ENCODE measurements at regions not wholly inside any gene's neighbourhood (a gene's known extent, or its start where the extent isn't known, plus 50 kb on each side); places are given as distances from the start of the nearest gene placed in this dataset.

DNA sequence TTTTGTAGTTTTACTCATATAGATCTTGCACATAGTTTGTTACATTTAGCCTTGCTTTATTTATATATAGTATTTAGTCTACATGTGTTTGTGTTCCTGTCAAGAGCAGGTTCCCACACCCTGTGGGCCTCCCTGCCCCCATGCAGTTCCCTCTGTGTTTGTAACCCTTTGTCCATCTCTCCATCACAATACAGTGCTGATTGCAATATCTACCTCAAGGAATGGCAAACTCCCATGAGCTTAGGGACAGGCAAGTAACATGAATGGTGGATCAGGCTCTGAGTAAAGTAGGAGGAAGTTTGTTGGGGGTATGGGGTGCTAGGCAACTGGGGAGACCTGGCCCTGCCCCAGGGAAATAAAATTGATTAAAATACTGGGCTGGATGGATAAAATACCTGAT lies 151.9 kb upstream of the MYL2 start:
- TF ChIP-seq CTCF (IDR thresholded peaks at IDR 0.05; ENCODE audit: control extremely low read depth, extremely low read depth, low read depth, missing control alignments): no peak
- CTCF ChIA-PET: no interaction called here
- no peak for DNase-seq (ENCODE audit: extremely low spot score)
- POLR2A ChIA-PET: no interaction called here

GRCh38 chr12:111069886-111070285 lies 149.5 kb upstream of the MYL2 start:
- ChIA-PET CTCF (interaction anchor here (1.0 kb wide), 1 partner anchor 8 kb away, joined by 3 read pairs; no protein-coding TSS in a partner anchor), POLR2A (no interaction called here)
- TF ChIP-seq CTCF (IDR thresholded peaks at IDR 0.05; ENCODE audit: control extremely low read depth, extremely low read depth, low read depth, missing control alignments): no peak
- no peak for DNase-seq (ENCODE audit: extremely low spot score)

- DNase-seq (ENCODE audit: extremely low spot score): no peak
- POLR2A ChIA-PET: no interaction called here
- no peak for TF ChIP-seq CTCF (IDR thresholded peaks at IDR 0.05; ENCODE audit: control extremely low read depth, extremely low read depth, low read depth, missing control alignments)
- CTCF ChIA-PET: no interaction called here
Measured at GRCh38 chr12:111068290-111068689, 147.9 kb upstream of the MYL2 start.

- CTCF ChIA-PET: no interaction called here
- no peak for DNase-seq (ENCODE audit: extremely low spot score)
- no peak for TF ChIP-seq CTCF (IDR thresholded peaks at IDR 0.05; ENCODE audit: control extremely low read depth, extremely low read depth, low read depth, missing control alignments)
Measured at GRCh38 chr12:111067498-111067897, 147.1 kb upstream of the MYL2 start.

DNA sequence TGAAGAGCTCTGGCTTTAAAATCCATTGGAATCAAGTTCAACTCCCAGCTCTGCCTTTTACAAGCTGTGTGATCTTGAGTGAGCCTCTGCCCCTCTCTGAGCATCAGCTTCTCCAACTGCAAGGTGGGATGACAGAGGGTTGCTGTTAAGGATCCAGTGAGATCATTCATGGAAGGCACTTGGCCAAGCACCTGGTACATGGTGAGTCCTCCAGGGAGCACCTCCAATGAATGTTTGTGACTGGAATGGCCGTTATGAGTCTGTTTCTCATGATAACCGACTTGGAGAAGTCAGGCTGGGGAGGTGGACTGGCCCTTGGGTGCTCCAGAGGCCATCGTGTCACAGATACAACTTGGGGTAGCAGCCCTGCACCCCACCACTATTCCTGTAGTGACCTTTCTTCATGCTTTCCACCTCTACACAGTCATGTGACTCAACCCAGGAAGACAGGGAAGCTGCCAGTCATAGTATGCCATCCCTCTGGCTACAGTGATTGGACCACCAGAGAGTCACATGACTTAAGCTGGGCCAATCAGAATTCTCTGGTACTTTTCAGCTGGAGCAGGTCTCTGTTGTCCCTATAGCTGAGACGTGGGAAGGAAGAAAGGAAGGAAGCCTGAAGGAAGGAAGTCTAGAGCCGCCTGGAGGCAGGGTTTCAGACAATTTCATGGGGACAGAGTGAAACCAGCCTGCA lies 146.5 kb upstream of the MYL2 start:
- no peak for DNase-seq (ENCODE audit: extremely low spot score)
- POLR2A ChIA-PET: no interaction called here
- CTCF ChIA-PET: no interaction called here
- TF ChIP-seq CTCF (IDR thresholded peaks at IDR 0.05; ENCODE audit: control extremely low read depth, extremely low read depth, low read depth, missing control alignments): no peak

More at GRCh38 chr12:111067498-111067897, 147.1 kb upstream of the MYL2 start:
- POLR2A ChIA-PET: no interaction called here

- ChIA-PET POLR2A (no interaction called here), CTCF (no interaction called here)
- no peak for DNase-seq (ENCODE audit: extremely low spot score)
- TF ChIP-seq CTCF (IDR thresholded peaks at IDR 0.05; ENCODE audit: control extremely low read depth, extremely low read depth, low read depth, missing control alignments): no peak
Measured at GRCh38 chr12:111064982-111065381, 144.6 kb upstream of the MYL2 start.

All from GM10248 (cell line).